Mesothelial cell of epicardium (in vitro differentiated cells): ENCODE measurements at regions not wholly inside any gene's neighbourhood (a gene's known extent, or its start where the extent isn't known, plus 50 kb on each side); places are given as distances from the start of the nearest gene placed in this dataset.

Experiments
- DNase-seq, 2 experiments: peaks; one replicate each; pipeline ENCODE4 v3.0.0; 2021; ENCODE audit warnings: low spot score in 2 of 2; ENCODE audit not compliant: unreplicated experiment in 2 of 2
- H3K27ac Mint-ChIP-seq: 2 replicates; pipeline ENCODE4 v1.8.0; 2021; ENCODE audit warnings: mixed read lengths
- H3K27me3 Mint-ChIP-seq: 2 replicates; pipeline ENCODE4 v1.8.0; 2021; ENCODE audit warnings: low read depth, mixed read lengths
- H3K36me3 Mint-ChIP-seq: 2 replicates; pipeline ENCODE4 v1.8.0; 2021; ENCODE audit warnings: mixed read lengths
- H3K4me1 Mint-ChIP-seq: 2 replicates; pipeline ENCODE4 v1.8.0; 2021; ENCODE audit warnings: mixed read lengths
- H3K4me3 Mint-ChIP-seq: 2 replicates; pipeline ENCODE4 v1.8.0; 2021; ENCODE audit warnings: mild to moderate bottlenecking, moderate library complexity, mixed read lengths
- H3K9me3 Mint-ChIP-seq: 2 replicates; pipeline ENCODE4 v1.8.0; 2021; ENCODE audit warnings: mixed read lengths
- CTCF ChIP-seq: fragments of 200-600 bp; sonication (generic); IDR thresholded peaks from one replicate; pipeline ENCODE4 v1.5.0; 2021; ENCODE audit warnings: antibody characterized with exemption; ENCODE audit not compliant: unreplicated experiment

GRCh38 chr6:147132889-147133288 lies 71.3 kb upstream of the STXBP5 start:
- no peak for DNase-seq
- Mint-ChIP-seq H3K4me3 (no peak overlapping the region), H3K4me1 (no peaks in the 10 kb centered on the region), H3K27ac (no peak overlapping the region), H3K9me3 (peaks cover 4% of the 10 kb centered on the region), H3K36me3 (no peaks in the 10 kb centered on the region), H3K27me3 (peaks cover 1% of the 10 kb centered on the region)
- TF ChIP-seq CTCF: no peak

GRCh38 chr6:147133669-147134068 lies 70.5 kb upstream of the STXBP5 start:
- H3K4me1 Mint-ChIP-seq: no peaks in the 10 kb centered on the region
- DNase-seq: no peak
- no peak overlapping the region for H3K27ac Mint-ChIP-seq
- H3K4me3 Mint-ChIP-seq: no peak overlapping the region
- peaks cover 1% of the 10 kb centered on the region for H3K27me3 Mint-ChIP-seq
- TF ChIP-seq CTCF: no peak
- peaks cover 4% of the 10 kb centered on the region for H3K9me3 Mint-ChIP-seq
- H3K36me3 Mint-ChIP-seq: no peaks in the 10 kb centered on the region

GRCh38 chr6:147135211-147135681 lies 69.0 kb upstream of the STXBP5 start:
- peaks cover 4% of the 10 kb centered on the region for H3K9me3 Mint-ChIP-seq
- no peak overlapping the region for H3K4me3 Mint-ChIP-seq
- no peaks in the 10 kb centered on the region for H3K27me3 Mint-ChIP-seq
- no peaks in the 10 kb centered on the region for H3K36me3 Mint-ChIP-seq
- DNase-seq: no peak
- no peaks in the 10 kb centered on the region for H3K4me1 Mint-ChIP-seq
- no peak for TF ChIP-seq CTCF
- H3K27ac Mint-ChIP-seq: no peak overlapping the region

- Mint-ChIP-seq H3K4me1 (no peaks in the 10 kb centered on the region), H3K9me3 (peaks cover 4% of the 10 kb centered on the region), H3K27me3 (no peaks in the 10 kb centered on the region), H3K36me3 (no peaks in the 10 kb centered on the region), H3K4me3 (no peak overlapping the region), H3K27ac (no peak overlapping the region)
- no peak for TF ChIP-seq CTCF
- no peak for DNase-seq
These were observed 68.2 kb upstream of the STXBP5 start for GRCh38 chr6:147136057-147136456.

- Mint-ChIP-seq H3K27ac (no peak overlapping the region), H3K36me3 (no peaks in the 10 kb centered on the region), H3K4me3 (no peak overlapping the region), H3K4me1 (peaks cover 6% of the 10 kb centered on the region), H3K27me3 (no peaks in the 10 kb centered on the region), H3K9me3 (peaks cover 4% of the 10 kb centered on the region)
- no peak for TF ChIP-seq CTCF
- DNase-seq: no peak
These were observed 66.2 kb upstream of the STXBP5 start for GRCh38 chr6:147137986-147138385.

GRCh38 chr6:147138835-147139234 lies 65.4 kb upstream of the STXBP5 start:
- no peaks in the 10 kb centered on the region for H3K36me3 Mint-ChIP-seq
- H3K4me3 Mint-ChIP-seq: no peak overlapping the region
- H3K4me1 Mint-ChIP-seq: peaks cover 6% of the 10 kb centered on the region
- no peak for TF ChIP-seq CTCF
- no peak overlapping the region for H3K27ac Mint-ChIP-seq
- DNase-seq: no peak
- no peaks in the 10 kb centered on the region for H3K27me3 Mint-ChIP-seq
- peaks cover 4% of the 10 kb centered on the region for H3K9me3 Mint-ChIP-seq
